ENCODE measurements at regions not wholly inside any gene's neighbourhood (a gene's known extent, or its start where the extent isn't known, plus 50 kb on each side); places are given as distances from the start of the nearest gene placed in this dataset.

DNA sequence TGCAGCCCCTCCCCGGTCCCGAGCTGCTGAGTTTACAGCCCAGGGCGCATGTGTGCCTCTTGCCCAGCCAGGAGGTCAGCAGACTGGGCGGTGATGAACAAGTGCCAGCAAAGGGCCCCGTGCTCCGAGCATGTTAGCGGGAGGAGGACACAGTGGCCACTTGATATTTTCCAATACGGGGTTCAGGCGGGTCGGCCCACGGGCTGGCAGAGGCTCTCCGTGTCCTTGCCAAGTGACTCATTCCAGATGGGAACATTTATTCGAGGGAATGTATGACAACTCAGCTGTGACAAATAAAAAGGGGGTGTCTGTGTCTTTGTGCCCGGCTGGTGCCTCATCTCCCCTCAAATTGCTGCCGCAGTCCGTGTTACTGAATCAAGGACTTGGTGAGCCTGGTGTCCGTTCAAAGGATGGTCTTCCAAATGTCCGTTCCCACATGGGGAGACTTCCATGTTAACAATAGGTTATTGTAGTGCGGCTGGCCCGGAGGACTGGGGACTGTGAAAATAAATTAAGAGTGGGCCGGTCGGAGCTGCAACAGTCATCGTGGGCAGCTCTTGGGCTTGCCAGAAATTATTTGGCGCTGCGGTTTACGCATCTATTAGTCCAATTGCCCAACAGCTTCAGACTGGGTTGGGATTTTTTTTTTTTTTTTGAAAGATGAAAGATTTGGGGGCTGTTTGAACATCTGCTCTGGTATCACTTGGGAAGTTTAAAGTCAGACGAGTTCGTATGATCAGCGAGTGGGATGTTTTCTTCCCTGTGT lies 174.0 kb upstream of the CIBAR2 start:
- TF ChIP-seq, protein P1, sequence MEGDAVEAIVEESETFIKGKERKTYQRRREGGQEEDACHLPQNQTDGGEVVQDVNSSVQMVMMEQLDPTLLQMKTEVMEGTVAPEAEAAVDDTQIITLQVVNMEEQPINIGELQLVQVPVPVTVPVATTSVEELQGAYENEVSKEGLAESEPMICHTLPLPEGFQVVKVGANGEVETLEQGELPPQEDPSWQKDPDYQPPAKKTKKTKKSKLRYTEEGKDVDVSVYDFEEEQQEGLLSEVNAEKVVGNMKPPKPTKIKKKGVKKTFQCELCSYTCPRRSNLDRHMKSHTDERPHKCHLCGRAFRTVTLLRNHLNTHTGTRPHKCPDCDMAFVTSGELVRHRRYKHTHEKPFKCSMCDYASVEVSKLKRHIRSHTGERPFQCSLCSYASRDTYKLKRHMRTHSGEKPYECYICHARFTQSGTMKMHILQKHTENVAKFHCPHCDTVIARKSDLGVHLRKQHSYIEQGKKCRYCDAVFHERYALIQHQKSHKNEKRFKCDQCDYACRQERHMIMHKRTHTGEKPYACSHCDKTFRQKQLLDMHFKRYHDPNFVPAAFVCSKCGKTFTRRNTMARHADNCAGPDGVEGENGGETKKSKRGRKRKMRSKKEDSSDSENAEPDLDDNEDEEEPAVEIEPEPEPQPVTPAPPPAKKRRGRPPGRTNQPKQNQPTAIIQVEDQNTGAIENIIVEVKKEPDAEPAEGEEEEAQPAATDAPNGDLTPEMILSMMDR (IDR thresholded peaks at IDR 0.05), result no peak
- TF ChIP-seq POLR2AphosphoS5 (IDR thresholded peaks at IDR 0.05; ENCODE audit: low read depth, low read length) (no peak), YY1 (IDR thresholded peaks at IDR 0.05; ENCODE audit: low read depth) (no peak), FOXM1 (IDR thresholded peaks at IDR 0.05; ENCODE audit: low read depth) (no peak), TCF12 (IDR thresholded peaks at IDR 0.05) (no peak), EZH2phosphoT487 (IDR thresholded peaks at IDR 0.05; ENCODE audit: borderline replicate concordance, low read depth) (no peak)
- TF ChIP-seq, protein P2, sequence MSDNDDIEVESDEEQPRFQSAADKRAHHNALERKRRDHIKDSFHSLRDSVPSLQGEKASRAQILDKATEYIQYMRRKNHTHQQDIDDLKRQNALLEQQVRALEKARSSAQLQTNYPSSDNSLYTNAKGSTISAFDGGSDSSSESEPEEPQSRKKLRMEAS (IDR thresholded peaks at IDR 0.05; ENCODE audit: low read depth), result no peak
- TF ChIP-seq, protein P3, sequence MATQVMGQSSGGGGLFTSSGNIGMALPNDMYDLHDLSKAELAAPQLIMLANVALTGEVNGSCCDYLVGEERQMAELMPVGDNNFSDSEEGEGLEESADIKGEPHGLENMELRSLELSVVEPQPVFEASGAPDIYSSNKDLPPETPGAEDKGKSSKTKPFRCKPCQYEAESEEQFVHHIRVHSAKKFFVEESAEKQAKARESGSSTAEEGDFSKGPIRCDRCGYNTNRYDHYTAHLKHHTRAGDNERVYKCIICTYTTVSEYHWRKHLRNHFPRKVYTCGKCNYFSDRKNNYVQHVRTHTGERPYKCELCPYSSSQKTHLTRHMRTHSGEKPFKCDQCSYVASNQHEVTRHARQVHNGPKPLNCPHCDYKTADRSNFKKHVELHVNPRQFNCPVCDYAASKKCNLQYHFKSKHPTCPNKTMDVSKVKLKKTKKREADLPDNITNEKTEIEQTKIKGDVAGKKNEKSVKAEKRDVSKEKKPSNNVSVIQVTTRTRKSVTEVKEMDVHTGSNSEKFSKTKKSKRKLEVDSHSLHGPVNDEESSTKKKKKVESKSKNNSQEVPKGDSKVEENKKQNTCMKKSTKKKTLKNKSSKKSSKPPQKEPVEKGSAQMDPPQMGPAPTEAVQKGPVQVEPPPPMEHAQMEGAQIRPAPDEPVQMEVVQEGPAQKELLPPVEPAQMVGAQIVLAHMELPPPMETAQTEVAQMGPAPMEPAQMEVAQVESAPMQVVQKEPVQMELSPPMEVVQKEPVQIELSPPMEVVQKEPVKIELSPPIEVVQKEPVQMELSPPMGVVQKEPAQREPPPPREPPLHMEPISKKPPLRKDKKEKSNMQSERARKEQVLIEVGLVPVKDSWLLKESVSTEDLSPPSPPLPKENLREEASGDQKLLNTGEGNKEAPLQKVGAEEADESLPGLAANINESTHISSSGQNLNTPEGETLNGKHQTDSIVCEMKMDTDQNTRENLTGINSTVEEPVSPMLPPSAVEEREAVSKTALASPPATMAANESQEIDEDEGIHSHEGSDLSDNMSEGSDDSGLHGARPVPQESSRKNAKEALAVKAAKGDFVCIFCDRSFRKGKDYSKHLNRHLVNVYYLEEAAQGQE (IDR thresholded peaks at IDR 0.05; ENCODE audit: low read depth, low read length), result no peak
